Parathyroid adenoma (tissue), 2 donors: ENCODE measurements at regions not wholly inside any gene's neighbourhood (a gene's known extent, or its start where the extent isn't known, plus 50 kb on each side); places are given as distances from the start of the nearest gene placed in this dataset.

Experiments
- H2AFZ ChIP-seq: fragments of 300-600 bp; sonication (generic); one replicate; pipeline ENCODE4 v1.7.0; 2017; ENCODE audit warnings: antibody characterized with exemption, mild to moderate bottlenecking
- H3K27ac ChIP-seq: fragments of 300-600 bp; sonication (generic); one replicate; pipeline ENCODE4 v1.7.0; 2017
- H3K27me3 ChIP-seq: fragments of 300-600 bp; sonication (generic); one replicate; pipeline ENCODE4 v1.7.0; 2017; ENCODE audit warnings: low read length; ENCODE audit not compliant: control insufficient read depth, insufficient read depth
- H3K36me3 ChIP-seq: fragments of 300-600 bp; sonication (generic); one replicate; pipeline ENCODE4 v1.7.0; 2017; ENCODE audit warnings: low read length; ENCODE audit not compliant: control insufficient read depth, insufficient read depth
- H3K4me1 ChIP-seq: fragments of 300-600 bp; sonication (generic); one replicate; pipeline ENCODE4 v1.7.0; 2017; ENCODE audit warnings: control low read depth
- H3K4me2 ChIP-seq: fragments of 300-600 bp; sonication (generic); one replicate; pipeline ENCODE4 v1.7.0; 2017; ENCODE audit warnings: low read length
- H3K4me3 ChIP-seq: fragments of 300-600 bp; sonication (generic); one replicate; pipeline ENCODE4 v1.7.0; 2017; ENCODE audit warnings: low read depth, low read length
- H3K79me2 ChIP-seq: fragments of 300-600 bp; sonication (generic); one replicate; pipeline ENCODE4 v1.7.0; 2017; ENCODE audit warnings: control low read depth
- H3K9ac ChIP-seq: fragments of 300-600 bp; sonication (generic); one replicate; pipeline ENCODE4 v1.7.0; 2017; ENCODE audit warnings: mild to moderate bottlenecking
- H3K9me3 ChIP-seq: fragments of 300-600 bp; sonication (generic); one replicate; pipeline ENCODE4 v1.7.0; 2017; ENCODE audit warnings: low read length; ENCODE audit not compliant: control insufficient read depth
- CTCF ChIP-seq: fragments of 300-600 bp; sonication (generic); IDR thresholded peaks from one replicate; pipeline ENCODE4 v1.7.0; 2017; ENCODE audit warnings: antibody characterized with exemption, mild to moderate bottlenecking
- donor health status: primary hyperparathyroidism.

- Histone ChIP-seq H3K9me3 (no peaks in the 10 kb centered on the region), H2AFZ (no peak overlapping the region), H3K4me2 (no peak overlapping the region), H3K27ac (no peak overlapping the region), H3K79me2 (no peaks in the 10 kb centered on the region), H3K4me1 (no peaks in the 10 kb centered on the region), H3K9ac (no peak overlapping the region), H3K4me3 (no peak overlapping the region), H3K27me3 (no peaks in the 10 kb centered on the region), H3K36me3 (no peaks in the 10 kb centered on the region)
- no peak for TF ChIP-seq CTCF
Observed at GRCh38 chrX:39472161-39472560, 625.6 kb downstream of the BCOR start.

- Histone ChIP-seq H3K4me2 (no peak overlapping the region), H3K79me2 (no peaks in the 10 kb centered on the region), H3K9me3 (no peaks in the 10 kb centered on the region), H3K27ac (no peak overlapping the region), H3K9ac (no peak overlapping the region), H3K4me3 (no peak overlapping the region), H3K4me1 (no peaks in the 10 kb centered on the region), H3K27me3 (no peaks in the 10 kb centered on the region), H3K36me3 (no peaks in the 10 kb centered on the region), H2AFZ (no peak overlapping the region)
- no peak for TF ChIP-seq CTCF
Observed at GRCh38 chrX:39473812-39474211, 623.9 kb downstream of the BCOR start.

- Histone ChIP-seq H3K27me3 (no peaks in the 10 kb centered on the region), H3K4me1 (no peaks in the 10 kb centered on the region), H3K9ac (no peak overlapping the region), H2AFZ (no peak overlapping the region), H3K9me3 (no peaks in the 10 kb centered on the region), H3K4me2 (no peak overlapping the region), H3K79me2 (no peaks in the 10 kb centered on the region), H3K27ac (no peak overlapping the region), H3K4me3 (no peak overlapping the region), H3K36me3 (no peaks in the 10 kb centered on the region)
- no peak for TF ChIP-seq CTCF
Observed at GRCh38 chrX:39475372-39475771, 622.4 kb downstream of the BCOR start.

GRCh38 chrX:39476604-39477021 lies 621.1 kb downstream of the BCOR start:
- H3K4me2 ChIP-seq, result no peak overlapping the region
- H3K79me2 ChIP-seq, result no peaks in the 10 kb centered on the region
- no peaks in the 10 kb centered on the region for H3K9me3 ChIP-seq
- H3K4me1 ChIP-seq, result no peaks in the 10 kb centered on the region
- no peak overlapping the region for H3K27ac ChIP-seq
- H3K36me3 ChIP-seq, result no peaks in the 10 kb centered on the region
- no peak for TF ChIP-seq CTCF
- no peaks in the 10 kb centered on the region for H3K27me3 ChIP-seq
- no peak overlapping the region for H2AFZ ChIP-seq
- H3K4me3 ChIP-seq, result no peak overlapping the region
- no peak overlapping the region for H3K9ac ChIP-seq

GRCh38 chrX:39477031-39477761 lies 620.6 kb downstream of the BCOR start:
- H3K79me2 ChIP-seq, result no peaks in the 10 kb centered on the region
- no peak overlapping the region for H2AFZ ChIP-seq
- no peak overlapping the region for H3K27ac ChIP-seq
- H3K9ac ChIP-seq, result no peak overlapping the region
- no peaks in the 10 kb centered on the region for H3K9me3 ChIP-seq
- no peak overlapping the region for H3K4me2 ChIP-seq
- H3K4me1 ChIP-seq, result no peaks in the 10 kb centered on the region
- no peaks in the 10 kb centered on the region for H3K36me3 ChIP-seq
- TF ChIP-seq CTCF, result no peak
- no peak overlapping the region for H3K4me3 ChIP-seq
- no peaks in the 10 kb centered on the region for H3K27me3 ChIP-seq
